HepG2 (cell line): ENCODE measurements at regions not wholly inside any gene's neighbourhood (a gene's known extent, or its start where the extent isn't known, plus 50 kb on each side); places are given as distances from the start of the nearest gene placed in this dataset.

ENCODE experiments used
- ATAC-seq: fragments of 200-7000 bp; cut with Tn5 transposase; 3 replicates; pipeline ENCODE4 v1.9.1; 2020; ENCODE audit warnings: mild to moderate bottlenecking, moderate library complexity
- BruUV-seq: library from RNA; stranded (reverse); fragments of 400-500 nt; replicated peaks from 2 replicates; lab custom pipeline; 2021; lab: Mats Ljungman, UMichigan
- CTCF ChIA-PET: fragments of 300-600 bp; formaldehyde crosslinking; extraction: SDS; loops from one replicate; lab custom pipeline; 2021; ENCODE audit warnings: low total read pairs, inconsistent platforms, low intra/inter-chr PET ratio; lab: Yijun Ruan, JAX
- POLR2A ChIA-PET: fragments of 350-600 bp; sonication (Branson Sonifier 250); formaldehyde crosslinking; loops from one replicate; lab custom pipeline; 2020; ENCODE audit warnings: antibody characterized with exemption, inconsistent platforms; lab: Yijun Ruan, JAX
- DNase-seq: peaks from one replicate; pipeline ENCODE4 v3.0.0-alpha.2; 2015; ENCODE audit warnings: low spot score
- FAIRE-seq: peaks from 3 replicates; lab custom pipeline; 2011; peaks lifted over from hg19 to GRCh38; lab: Jason Lieb, UNC
- H2AFZ ChIP-seq: one replicate; pipeline ENCODE4 v1.6.1; 2011; ENCODE audit warnings: low read length, inconsistent platforms
- H3K27ac ChIP-seq: fragments of 300-600 bp; 3 replicates; pipeline ENCODE4 v1.8.0; 2011; ENCODE audit warnings: mixed run types, mild to moderate bottlenecking, mixed read lengths, low read length, inconsistent platforms; ENCODE audit not compliant: insufficient read depth; ENCODE audit errors: extremely low read length
- H3K27me3 ChIP-seq, 2 experiments: fragments of 200-600 bp in 1 of 2; 2 replicates in 1 of 2; 3 replicates in 1 of 2; pipeline versions ENCODE4 v1.6.0 to v1.8.0; 2011; ENCODE audit warnings: low read length in 2 of 2, mild to moderate bottlenecking in 2 of 2, moderate library complexity in 2 of 2, inconsistent platforms in 1 of 2; ENCODE audit not compliant: insufficient read depth in 2 of 2, control insufficient read depth in 1 of 2
- H3K36me3 ChIP-seq, 2 experiments: fragments of 200-600 bp in 1 of 2; replicated peaks in 1 of 2; 2 replicates in 1 of 2; 3 replicates in 1 of 2; pipeline versions ENCODE4 v1.5.1 to v1.8.0; 2011; ENCODE audit warnings: low read length in 2 of 2, inconsistent platforms in 1 of 2; ENCODE audit not compliant: insufficient read depth in 2 of 2, control insufficient read depth in 1 of 2
- H3K4me1 ChIP-seq: 2 replicates; pipeline ENCODE4 v1.5.1; 2012; ENCODE audit warnings: low read length, inconsistent platforms; ENCODE audit not compliant: insufficient read depth
- H3K4me2 ChIP-seq: 2 replicates; pipeline ENCODE4 v1.6.0; 2011; ENCODE audit warnings: low read depth, low read length, inconsistent platforms
- H3K4me3 ChIP-seq, 3 experiments: fragments of 200-600 bp in 1 of 3; sonication (generic), shearing (Covaris generic) in 1 of 3; replicated peaks in 1 of 3; 2 replicates each; pipeline ENCODE4 v1.5.1; 2011 to 2016; ENCODE audit warnings: low read length in 3 of 3, inconsistent platforms in 2 of 3, low read depth in 2 of 3, mild to moderate bottlenecking in 2 of 3, control low read depth in 1 of 3, mixed read lengths in 1 of 3; ENCODE audit not compliant: insufficient read depth in 1 of 3
- H3K79me2 ChIP-seq: one replicate; pipeline ENCODE4 v1.6.1; 2011; ENCODE audit warnings: low read length, inconsistent platforms; ENCODE audit not compliant: insufficient read depth
- H3K9ac ChIP-seq: 2 replicates; pipeline ENCODE4 v1.6.0; 2011; ENCODE audit warnings: mild to moderate bottlenecking, low read depth, low read length, inconsistent platforms; ENCODE audit not compliant: insufficient read depth
- H3K9me3 ChIP-seq: 2 replicates; pipeline ENCODE4 v1.5.1; 2012; ENCODE audit warnings: mild to moderate bottlenecking, low read length
- H4K20me1 ChIP-seq: 2 replicates; pipeline ENCODE4 v1.6.0; 2011; ENCODE audit warnings: inconsistent platforms, mild to moderate bottlenecking, low read length, moderate library complexity; ENCODE audit not compliant: insufficient read depth
- HNF4G ChIP-seq, 2 experiments: sonication (generic) in 1 of 2; formaldehyde crosslinking in 1 of 2; IDR thresholded peaks; 2 replicates each; pipeline versions ENCODE4 v1.4.0 to v1.6.1; 2011 to 2020; ENCODE audit warnings: borderline replicate concordance in 2 of 2, low read depth in 2 of 2, mild to moderate bottlenecking in 2 of 2, low read length in 1 of 2, missing genetic modification reagents in 1 of 2, moderate library complexity in 1 of 2
- HOXA3 ChIP-seq: sonication (generic); formaldehyde crosslinking; IDR thresholded peaks from 2 replicates; pipeline ENCODE4 v1.5.0; 2020; ENCODE audit warnings: missing genetic modification reagents
- SAFB2 ChIP-seq: sonication (generic); formaldehyde crosslinking; IDR thresholded peaks from 2 replicates; pipeline ENCODE4 v1.5.1; 2020; ENCODE audit warnings: missing genetic modification reagents, low read depth, mild to moderate bottlenecking, borderline replicate concordance
- SP5 ChIP-seq: IDR thresholded peaks from 2 replicates; pipeline ENCODE4 v1.6.1; 2016; ENCODE audit warnings: low read depth, borderline replicate concordance
- ZNF383 ChIP-seq: sonication (generic); formaldehyde crosslinking; IDR thresholded peaks from 2 replicates; pipeline ENCODE4 v1.4.0; 2020; ENCODE audit warnings: missing genetic modification reagents, mild to moderate bottlenecking, borderline replicate concordance
- ZNF430 ChIP-seq: sonication (generic); formaldehyde crosslinking; IDR thresholded peaks from 2 replicates; pipeline ENCODE4 v1.9.0; 2021; ENCODE audit warnings: mild to moderate bottlenecking, missing genetic modification reagents
- ZNF879 ChIP-seq: sonication (generic); formaldehyde crosslinking; IDR thresholded peaks from 2 replicates; pipeline ENCODE4 v1.8.1; 2023; ENCODE audit warnings: missing genetic modification reagents
- ZNF891 ChIP-seq: sonication (generic); formaldehyde crosslinking; IDR thresholded peaks from 2 replicates; pipeline ENCODE4 v1.5.0; 2020; ENCODE audit warnings: mild to moderate bottlenecking, missing genetic modification reagents
- WGBS: methylation state at CpG from one replicate; pipeline ENCODE4 v1.1.6; 2017; ENCODE audit warnings: low lambda C conversion rate; 5-methylcytosine and 5-hydroxymethylcytosine counted together
- in situ Hi-C: cut with HindIII; loops from 2 replicates; pipeline ENCODE4 v1.10.0; 2017; ENCODE audit warnings: low pct_unique_long_range_greater_than_20kb; ENCODE audit not compliant: extremely low pct_ligation_motif_present
- intact Hi-C: fragments of 100-400 bp; cut with micrococcal nuclease; formaldehyde crosslinking; loops from one replicate; pipeline ENCODE4 v1.10.0; 2022; ENCODE audit not compliant: unreplicated experiment
- TF ChIP-seq, protein P1 (sequence below): sonication (generic); formaldehyde crosslinking; IDR thresholded peaks from 2 replicates; pipeline ENCODE4 v1.5.1; 2020; ENCODE audit warnings: mild to moderate bottlenecking, missing genetic modification reagents
- TF ChIP-seq, protein P2 (sequence below): IDR thresholded peaks from 2 replicates; pipeline ENCODE4 v1.6.1; 2016; ENCODE audit warnings: mild to moderate bottlenecking, missing biosample characterization, missing genetic modification reagents

DNA sequence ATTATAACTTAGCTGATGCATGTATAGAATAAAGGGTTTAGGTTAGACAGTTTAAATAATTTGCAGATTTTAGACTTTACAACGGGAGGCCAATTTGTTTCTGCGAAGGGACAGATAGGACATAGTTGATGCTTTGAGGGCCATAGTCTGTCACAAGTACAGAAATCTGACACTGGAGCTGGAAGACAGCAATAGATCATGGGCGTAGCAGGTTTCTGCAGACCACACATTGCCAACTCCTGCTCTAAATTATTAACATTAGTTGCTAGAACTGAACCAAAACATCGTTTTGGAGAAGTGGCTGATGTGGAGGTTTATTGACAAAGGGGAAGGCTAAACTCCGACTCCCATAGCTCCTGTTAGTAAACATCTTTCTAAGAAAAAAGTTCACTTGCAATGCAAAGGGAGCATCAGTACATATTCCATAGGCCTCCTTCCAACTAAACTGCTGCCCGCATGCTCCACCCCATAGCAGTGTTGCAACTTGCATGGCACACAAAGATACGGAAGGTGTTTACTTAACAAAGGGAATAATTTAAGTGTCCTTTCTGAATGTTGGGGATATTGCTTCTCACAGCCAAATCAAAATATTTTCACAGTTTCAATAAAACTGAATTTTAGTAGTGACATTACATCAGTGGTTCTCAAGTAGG is 862.0 kb upstream of the CXADR start:
- no peak for TF ChIP-seq HOXA3 (CRISPR knock-in tag)
- TF ChIP-seq ZNF891, result no peak
- TF ChIP-seq, protein P1, sequence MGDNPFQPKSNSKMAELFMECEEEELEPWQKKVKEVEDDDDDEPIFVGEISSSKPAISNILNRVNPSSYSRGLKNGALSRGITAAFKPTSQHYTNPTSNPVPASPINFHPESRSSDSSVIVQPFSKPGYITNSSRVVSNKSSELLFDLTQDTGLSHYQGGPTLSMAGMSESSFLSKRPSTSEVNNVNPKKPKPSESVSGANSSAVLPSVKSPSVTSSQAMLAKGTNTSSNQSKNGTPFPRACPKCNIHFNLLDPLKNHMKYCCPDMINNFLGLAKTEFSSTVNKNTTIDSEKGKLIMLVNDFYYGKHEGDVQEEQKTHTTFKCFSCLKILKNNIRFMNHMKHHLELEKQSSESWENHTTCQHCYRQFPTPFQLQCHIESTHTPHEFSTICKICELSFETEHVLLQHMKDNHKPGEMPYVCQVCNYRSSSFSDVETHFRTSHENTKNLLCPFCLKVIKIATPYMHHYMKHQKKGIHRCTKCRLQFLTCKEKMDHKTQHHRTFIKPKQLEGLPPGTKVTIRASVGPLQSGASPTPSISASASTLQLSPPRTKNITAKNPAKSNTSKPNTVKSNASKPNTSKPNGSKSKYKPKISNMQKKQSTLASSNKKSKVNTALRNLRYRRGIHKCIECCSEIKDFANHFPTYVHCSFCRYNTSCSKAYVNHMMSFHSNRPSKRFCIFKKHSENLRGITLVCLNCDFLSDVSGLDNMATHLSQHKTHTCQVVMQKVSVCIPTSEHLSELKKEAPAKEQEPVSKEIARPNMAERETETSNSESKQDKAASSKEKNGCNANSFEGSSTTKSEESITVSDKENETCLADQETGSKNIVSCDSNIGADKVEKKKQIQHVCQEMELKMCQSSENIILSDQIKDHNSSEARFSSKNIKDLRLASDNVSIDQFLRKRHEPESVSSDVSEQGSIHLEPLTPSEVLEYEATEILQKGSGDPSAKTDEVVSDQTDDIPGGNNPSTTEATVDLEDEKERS (CRISPR knock-in tag), result no peak
- no peak for TF ChIP-seq SP5 (CRISPR knock-in tag)
- TF ChIP-seq SAFB2 (CRISPR knock-in tag), result no peak
- TF ChIP-seq, all 625 proteins: peak for 0
- H3K79me2 ChIP-seq, result no peaks in the 10 kb centered on the region
- intact Hi-C loops (no loop called here), in situ Hi-C loops (no loop called here)
- H3K9ac ChIP-seq, result no peak overlapping the region
- H3K27ac ChIP-seq, result no peak overlapping the region
- DNase-seq (no peak), ATAC-seq (no peak), FAIRE-seq (no peak)
- no peak overlapping the region for H2AFZ ChIP-seq
- H3K4me3 ChIP-seq, result no peak overlapping the region
- H3K4me1 ChIP-seq, result no peaks in the 10 kb centered on the region
- no peak overlapping the region for H3K4me2 ChIP-seq
- no TSS peak for BruUV-seq
- no peaks in the 10 kb centered on the region for H3K27me3 ChIP-seq
- CTCF ChIA-PET, result no interaction called here
- POLR2A ChIA-PET, result no interaction called here
- 37% methylated on average over 6 of the region's 7 CpGs for WGBS
- no peaks in the 10 kb centered on the region for H3K9me3 ChIP-seq
- H4K20me1 ChIP-seq, result no peaks in the 10 kb centered on the region
- no peaks in the 10 kb centered on the region for H3K36me3 ChIP-seq

- Histone ChIP-seq H3K4me3 (no peak overlapping the region), H3K79me2 (no peaks in the 10 kb centered on the region), H2AFZ (no peak overlapping the region), H3K27ac (no peak overlapping the region), H3K36me3 (no peaks in the 10 kb centered on the region), H3K9me3 (no peaks in the 10 kb centered on the region), H4K20me1 (no peaks in the 10 kb centered on the region), H3K9ac (no peak overlapping the region), H3K4me1 (no peaks in the 10 kb centered on the region), H3K27me3 (no peaks in the 10 kb centered on the region), H3K4me2 (no peak overlapping the region)
- intact Hi-C loops, result no loop called here
- FAIRE-seq (no peak), DNase-seq (no peak), ATAC-seq (no peak)
- CTCF ChIA-PET, result no interaction called here
- POLR2A ChIA-PET, result no interaction called here
- in situ Hi-C loops, result no loop called here
- BruUV-seq, result no TSS peak
- TF ChIP-seq ZNF383 (CRISPR knock-in tag) (no peak), ZNF430 (no peak), ZNF879 (CRISPR knock-in tag) (no peak), HNF4G (IDR thresholded peaks at IDR 0.05; ENCODE audit: borderline replicate concordance, low read depth, low read length) (no peak), HNF4G (CRISPR knock-in tag; IDR thresholded peaks at IDR 0.05; ENCODE audit: borderline replicate concordance, low read depth) (no peak)
- TF ChIP-seq, protein P2, sequence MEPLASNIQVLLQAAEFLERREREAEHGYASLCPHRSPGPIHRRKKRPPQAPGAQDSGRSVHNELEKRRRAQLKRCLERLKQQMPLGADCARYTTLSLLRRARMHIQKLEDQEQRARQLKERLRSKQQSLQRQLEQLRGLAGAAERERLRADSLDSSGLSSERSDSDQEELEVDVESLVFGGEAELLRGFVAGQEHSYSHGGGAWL (CRISPR knock-in tag), result no peak
- 31% methylated on average over 3 of the region's 3 CpGs for WGBS
Observed at GRCh38 chr21:16651956-16652355, 860.9 kb upstream of the CXADR start.
